GM19467 (cell line): ENCODE measurements at regions not wholly inside any gene's neighbourhood (a gene's known extent, or its start where the extent isn't known, plus 50 kb on each side); places are given as distances from the start of the nearest gene placed in this dataset.

Source experiments
- ATAC-seq: cut with Tn5 transposase; IDR thresholded peaks from one replicate; pipeline ENCODE4 v1.9.1; 2021; ENCODE audit warnings: mild to moderate bottlenecking, moderate library complexity; ENCODE audit not compliant: unreplicated experiment

DNA sequence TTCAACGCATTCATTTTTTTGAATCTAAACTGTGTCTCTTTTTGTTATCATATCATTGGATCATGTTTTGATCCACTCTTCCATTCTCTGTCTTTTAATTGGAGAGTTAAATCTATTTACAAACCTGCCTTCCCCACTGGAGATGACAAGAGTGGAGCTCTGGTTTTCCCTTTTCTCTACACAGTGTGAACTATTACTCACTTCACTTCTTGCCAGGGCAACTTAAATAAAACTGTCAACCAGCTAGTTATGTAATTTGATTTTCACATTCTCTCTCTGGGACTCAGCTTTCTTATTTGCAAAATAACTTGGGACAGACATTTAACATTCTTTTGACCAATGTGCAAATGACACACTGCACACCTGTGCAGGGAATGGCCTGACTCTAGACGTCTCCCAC lies 230.8 kb upstream of the CST7 start:
- ATAC-seq, result no peak

DNA sequence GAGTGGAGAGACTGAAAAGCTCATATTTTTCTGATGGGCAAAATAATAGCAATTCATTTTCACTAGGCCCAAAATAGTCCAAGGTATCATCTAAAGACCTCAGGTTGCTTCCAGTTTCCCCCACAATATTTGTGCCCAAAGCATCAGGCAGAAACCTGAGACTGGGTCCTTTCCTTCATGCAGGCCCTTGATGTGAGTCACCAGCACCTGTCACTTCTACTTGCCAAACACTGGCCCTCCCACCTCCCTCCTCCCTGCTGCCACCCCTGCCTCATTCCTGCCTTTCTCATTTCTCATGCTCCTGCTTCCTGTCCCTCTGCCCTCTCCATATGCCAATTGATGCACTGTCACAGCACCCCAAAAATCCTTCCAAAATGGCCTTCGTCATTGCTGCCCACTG lies 230.4 kb upstream of the CST7 start:
- ATAC-seq, result no peak

DNA sequence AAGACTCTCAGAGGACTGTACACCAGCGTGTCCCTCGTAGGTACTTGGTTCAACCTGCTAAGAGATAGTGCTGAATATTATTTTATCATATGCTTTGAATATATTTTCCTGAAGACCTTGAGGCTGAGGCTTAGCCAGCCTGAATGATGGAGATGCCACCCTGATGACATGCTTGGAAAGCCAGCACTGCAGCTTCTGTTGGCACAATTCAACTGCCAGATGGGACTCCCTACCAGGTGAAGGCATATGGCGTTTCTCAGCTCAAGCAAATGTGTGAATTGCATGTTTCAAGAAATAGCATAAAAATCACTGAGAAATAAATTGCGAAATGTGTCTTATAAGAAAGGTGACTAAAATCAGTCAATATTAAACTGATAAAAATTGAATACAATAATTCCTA lies 228.1 kb upstream of the CST7 start:
- ATAC-seq, result no peak

DNA sequence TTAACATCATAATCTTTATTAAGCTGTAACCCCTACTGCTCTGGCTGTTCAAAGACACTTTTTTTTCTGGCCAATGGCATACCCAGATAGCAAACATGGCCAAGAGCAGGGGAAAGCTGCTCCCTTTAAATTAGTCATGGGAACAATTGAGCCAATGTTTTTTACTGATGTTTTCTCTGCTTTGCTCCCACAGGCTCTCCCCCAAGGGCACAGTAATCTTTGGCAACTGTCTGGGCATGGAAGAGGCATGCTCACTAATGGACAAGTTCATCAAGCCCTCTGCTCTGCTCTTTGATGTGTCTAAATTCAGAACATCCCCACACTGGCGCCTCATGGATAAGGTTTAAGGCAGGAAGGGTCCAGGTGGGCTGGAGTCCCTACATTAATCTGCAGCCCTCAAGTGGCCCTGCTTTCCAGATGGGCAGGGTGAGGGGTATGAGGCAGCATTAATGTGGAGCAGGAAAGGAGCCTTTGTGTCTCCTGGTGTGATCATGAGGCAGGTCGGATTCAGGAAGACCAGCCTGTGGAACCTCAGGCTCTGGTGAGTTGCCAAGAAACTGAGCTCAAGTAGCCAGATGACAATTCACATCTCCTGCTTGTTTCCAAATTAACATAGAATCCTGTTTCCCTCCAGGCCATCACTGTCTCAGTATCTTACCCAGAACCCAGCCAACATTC lies 227.0 kb upstream of the CST7 start:
- no peak for ATAC-seq

DNA sequence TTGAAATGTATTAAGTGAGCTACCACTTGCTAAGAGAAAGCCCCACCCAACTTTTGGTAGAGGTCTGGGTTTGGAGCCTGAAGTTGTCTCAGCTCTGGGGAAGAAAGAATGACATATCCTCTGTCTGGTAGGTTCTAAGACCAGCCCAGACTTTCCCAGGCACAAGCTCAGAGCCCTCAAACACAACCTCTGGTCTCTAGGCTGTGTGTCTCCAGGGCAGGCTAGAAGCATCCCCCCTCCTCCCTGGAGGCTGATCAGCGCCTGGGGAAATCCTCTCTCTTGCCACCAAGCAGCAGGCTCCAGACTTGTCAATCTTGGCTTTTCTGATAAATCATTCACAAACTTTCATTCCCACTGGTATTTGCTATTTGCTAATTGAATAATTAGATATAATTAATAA lies 226.5 kb upstream of the CST7 start:
- no peak for ATAC-seq

DNA sequence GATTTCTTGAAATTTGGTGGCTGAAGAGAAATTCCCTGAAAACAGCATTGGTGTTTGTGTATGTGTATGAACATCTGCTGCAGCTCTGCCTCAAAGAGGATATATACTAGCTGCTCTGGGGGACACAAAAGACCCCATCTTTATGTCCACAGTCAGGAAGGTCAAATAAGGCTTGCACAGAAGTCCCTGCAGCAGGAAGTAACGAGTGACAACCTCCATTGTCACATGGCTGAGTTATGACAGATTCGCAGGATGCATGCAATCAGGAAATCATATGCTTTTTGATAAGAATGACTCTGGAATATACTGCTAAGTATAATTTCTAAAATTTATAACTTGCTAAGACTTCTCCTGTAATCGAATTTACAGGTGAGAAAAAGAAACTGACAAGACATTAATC lies 225.9 kb upstream of the CST7 start:
- ATAC-seq, result no peak

DNA sequence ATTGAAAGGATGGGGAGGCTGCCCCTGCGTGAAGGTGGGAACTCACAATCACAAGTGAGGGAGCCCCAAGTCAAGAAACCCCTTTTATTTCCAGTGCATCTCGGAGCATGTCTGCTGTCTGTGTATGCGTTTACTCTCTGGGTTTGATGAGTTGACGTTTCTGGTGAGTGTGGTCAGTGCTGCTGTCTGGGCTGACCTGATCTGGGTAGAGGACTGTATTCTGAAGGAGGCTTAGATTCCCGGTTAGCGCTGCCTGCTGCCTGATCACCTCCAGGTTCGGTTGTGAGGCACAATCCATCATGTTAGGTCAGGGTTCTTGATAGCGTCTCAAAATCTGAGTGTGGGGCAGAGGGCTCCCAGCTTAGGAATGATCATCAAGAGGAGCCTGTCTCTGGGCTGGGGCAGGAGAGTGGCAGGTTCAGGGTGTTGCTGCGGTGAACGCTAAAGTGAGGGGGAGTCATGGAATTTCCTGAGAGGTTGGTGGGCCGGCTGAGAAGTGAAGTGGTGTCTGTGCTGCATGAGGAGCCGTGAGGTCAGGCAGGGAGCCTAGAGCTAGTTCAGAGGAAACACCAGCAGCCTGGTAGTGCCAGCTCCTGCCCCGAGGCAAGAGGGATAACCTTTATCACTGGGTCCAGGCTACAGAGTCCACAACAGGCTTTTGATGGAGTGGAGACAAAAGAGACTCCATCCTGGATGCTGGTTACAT lies 225.3 kb upstream of the CST7 start:
- no peak for ATAC-seq

DNA sequence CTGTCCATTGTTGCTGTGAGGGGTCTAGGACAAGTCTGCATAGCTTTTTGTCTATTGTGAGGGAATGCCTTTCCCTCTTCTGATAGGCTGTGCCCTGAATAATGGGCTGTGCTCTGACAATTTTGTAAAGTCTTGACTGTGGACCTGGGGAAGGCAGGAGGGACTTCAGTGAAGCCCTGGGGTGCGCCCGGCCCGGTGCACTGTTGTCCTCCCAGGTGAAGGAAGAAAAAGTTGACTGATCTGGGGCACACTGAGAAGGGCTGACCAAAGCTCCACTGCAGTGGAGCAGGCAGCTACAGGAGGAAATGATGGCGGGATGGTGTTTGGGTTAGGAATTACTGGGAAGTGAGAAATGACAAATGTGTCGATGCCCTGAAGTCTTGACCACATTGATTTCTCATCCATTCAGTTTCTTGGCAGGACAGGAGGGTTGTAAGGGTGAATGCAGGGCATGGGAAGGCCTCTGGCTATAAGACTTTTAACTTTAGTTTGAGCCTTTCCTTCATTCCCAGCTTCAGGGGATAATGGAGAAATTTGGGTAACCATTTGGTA lies 224.0 kb upstream of the CST7 start:
- no peak for ATAC-seq

DNA sequence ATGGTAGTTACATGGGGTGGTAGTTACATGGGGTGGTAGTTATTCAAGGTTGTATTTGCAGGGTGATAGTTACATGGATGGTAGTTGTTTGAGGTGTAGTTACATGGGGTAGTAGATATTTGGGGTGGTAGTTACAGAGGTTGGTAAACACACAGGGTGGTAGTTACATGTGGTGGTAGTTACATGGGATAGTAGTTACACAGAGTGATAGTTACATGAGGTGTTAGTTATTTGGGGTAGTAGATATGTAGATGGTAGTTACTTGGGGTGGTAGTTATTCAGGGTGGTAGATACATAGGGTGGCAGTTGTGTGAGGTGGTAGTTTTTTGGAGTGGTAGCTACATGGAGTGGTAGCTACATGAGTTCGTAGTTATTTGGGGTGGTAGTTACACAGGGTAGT lies 221.3 kb upstream of the CST7 start:
- ATAC-seq, result no peak

DNA sequence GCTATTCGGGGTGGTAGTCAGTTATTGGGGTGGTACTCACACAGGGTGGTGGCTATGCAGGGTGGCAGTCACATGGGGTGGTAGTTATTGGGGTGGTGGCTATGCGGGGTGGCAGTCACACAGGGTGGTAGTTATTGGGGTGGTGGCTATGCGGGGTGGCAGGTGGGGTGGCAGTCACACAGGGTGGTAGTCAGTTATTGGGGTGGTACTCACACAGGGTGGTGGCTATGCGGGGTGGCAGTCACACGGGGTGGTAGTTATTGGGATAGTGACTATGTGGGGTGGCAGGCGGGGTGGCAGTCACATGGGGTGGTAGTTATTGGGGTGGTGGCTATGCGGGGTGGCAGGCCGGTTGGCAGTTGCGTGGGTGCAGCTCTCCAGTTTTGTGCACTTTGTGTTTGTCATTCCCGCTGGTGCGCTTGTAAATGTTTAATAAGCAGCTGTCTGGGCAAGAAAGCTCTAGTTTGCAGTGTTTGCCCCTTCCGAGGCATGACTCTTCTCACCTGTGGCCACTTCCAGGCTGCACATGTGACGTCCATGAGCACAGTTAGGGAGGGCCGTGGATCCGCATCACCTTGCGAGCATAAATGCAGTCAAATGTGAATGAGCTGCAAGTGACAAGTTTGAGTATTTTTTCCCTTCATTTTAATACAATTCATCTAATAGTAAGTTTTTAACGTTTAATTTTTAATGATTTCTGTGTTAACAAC lies 219.0 kb upstream of the CST7 start:
- ATAC-seq, result no peak

DNA sequence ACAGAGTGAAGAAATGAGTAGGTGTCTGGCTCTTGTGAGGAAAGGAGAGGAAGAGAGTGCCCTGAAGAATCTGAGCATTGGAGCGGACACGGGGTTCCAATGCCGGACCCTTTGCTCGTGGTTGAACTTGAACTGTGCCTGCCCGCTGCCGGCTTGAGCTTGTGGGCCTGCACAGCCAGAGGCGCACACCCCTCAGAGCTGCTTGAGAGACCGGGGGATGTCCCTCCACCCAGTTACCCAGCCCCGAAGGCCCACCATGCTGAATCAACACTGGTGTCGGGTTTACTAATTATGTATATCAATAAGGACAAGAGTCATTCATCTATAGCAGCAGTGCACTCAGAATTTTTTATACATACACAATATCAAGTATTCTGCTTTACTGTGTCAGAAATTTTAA lies 218.3 kb upstream of the CST7 start:
- no peak for ATAC-seq

DNA sequence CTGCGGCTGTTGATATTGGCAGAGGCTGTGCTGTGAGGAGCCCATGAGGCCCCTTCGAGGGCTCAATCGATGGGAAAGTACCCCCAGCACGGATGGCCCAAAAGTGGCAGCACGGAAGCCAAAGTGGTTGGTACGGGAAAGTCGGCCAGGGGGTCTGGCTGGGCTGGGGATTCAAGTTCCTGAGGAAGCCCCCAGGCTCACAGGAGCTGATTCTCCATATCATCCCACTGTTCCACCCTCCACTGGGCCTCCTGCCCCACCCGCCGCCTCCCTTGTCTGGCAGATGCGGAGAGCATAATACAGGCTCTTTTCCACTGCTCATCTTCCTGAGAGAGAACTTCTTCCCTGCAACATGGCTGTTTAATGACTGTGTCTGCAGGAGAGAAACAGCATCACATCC lies 217.8 kb upstream of the CST7 start:
- no peak for ATAC-seq

DNA sequence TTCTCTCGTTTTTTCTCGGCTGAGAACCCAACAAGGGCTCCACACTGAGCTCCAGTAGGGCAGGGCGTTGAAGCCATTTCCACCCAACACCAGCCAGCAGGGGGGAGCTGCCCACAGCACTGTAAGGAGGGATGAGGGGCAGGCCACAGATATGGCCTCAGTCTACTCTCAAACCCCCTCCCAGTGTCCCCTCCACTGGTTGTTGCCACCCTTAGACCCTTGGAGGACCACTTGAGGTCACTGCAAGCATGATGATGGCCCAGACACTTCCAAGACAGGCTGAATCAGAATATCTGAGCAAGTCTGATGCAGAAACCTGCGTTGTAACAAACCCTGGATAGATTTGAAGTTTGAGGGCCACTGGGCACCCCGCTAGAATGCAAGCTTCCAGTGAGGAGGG lies 217.0 kb upstream of the CST7 start:
- no peak for ATAC-seq

DNA sequence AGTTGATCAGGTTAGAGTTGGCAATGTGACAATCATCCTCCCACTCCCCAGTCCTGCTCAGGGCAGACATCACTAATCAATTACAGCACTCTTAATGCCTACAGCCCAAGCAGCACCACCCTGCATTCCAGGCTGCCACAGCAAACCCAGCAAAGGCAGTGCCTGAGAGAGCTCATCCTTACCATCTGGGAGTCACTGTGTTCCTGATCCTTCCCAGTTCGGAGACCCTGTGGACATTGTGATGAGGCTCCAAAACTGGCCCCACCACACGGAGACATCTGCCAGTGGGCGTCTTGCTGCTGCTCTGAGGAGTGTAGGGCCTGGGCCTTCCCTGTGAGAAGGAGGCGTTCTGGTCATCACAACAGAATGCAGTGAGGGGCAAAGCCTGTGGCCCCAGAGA lies 216.5 kb upstream of the CST7 start:
- no peak for ATAC-seq

DNA sequence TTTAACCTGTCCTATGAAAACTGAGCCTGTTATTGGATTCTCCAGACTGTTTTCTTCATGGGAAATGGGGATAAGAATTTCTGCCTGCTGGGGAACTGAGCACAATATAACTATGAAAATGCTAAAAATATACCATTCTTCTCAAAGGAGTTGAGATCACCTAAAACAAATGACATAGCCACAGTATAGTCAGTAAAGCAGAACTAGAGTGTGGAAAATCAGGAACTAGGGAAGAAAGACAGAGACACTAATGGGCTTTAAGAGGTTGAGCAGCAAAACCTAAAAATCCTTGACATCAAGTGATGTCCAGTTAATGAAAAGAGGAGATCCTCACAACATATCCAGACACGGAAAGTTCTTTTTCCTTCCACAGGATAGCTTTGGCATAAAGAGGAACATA lies 215.7 kb upstream of the CST7 start:
- no peak for ATAC-seq

DNA sequence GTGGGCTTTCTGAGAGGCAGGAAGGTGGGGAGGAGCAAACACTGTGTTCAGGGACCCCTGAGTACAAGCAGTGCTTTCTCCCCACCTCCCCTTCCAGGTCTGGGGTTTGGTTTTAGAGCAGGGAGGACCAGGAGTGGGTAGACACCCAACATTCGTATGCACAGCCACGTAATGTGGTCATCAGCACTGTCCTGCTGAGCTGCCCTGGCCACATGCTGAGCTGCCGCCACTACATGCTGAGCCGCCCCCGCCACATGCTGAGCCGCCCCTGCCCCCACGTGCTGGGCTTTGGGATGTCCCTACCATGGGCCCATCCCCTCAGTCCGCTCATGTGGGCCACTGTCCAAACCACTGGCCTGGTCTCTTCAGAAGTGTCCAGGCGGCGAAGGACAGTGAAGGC lies 214.9 kb upstream of the CST7 start:
- ATAC-seq, result no peak

DNA sequence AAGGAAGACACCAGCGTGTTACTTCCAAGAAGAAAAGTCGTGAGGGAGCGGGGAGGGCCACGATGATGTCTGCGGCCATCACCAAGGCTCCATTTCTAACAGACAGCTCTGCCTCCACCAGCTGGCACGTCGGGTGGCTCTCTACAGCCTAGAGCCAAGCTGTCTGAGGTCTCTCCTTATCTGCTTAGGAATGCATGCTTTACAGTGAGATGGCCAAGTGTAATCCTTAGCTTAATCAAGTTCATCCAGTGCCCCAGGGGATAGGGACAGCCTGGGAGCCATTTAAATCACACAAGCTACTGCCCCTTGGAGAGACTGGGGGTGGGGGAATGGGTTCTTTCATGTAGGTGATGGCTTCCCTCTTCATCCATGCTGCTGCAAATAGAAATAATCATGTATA lies 213.8 kb upstream of the CST7 start:
- no peak for ATAC-seq

DNA sequence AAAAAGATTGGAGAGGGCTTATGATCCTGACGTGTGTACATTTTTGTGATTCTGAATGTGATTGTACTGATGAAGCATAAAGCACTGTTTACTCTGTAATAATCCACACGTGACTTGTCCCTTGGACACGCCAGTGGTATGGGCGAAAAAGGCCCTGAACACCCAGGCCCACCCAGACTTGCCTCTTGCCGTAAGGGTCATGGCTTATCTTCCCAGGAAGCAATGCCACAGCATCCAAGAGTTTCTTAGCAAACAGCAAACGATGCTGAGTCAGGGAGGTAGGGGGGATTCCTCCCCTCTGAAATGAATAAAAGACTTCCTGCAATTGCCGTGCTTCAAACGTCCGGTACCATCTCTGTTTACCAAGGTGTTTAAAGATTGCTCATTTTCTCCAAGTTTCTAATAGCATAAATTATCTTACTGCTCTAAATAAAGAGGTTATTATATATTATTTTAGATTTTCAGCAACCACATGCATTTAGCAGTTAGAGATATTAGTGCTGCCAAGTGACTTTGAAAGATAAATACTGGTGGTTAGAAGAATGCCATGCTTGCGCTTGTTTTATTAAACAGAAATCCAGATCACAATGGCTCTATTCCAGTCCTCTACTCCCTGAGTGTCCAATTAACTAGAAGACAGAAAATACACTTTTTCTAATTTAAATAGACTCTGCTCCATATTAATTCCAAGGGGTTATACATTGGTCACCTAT lies 212.8 kb upstream of the CST7 start:
- ATAC-seq, result no peak

DNA sequence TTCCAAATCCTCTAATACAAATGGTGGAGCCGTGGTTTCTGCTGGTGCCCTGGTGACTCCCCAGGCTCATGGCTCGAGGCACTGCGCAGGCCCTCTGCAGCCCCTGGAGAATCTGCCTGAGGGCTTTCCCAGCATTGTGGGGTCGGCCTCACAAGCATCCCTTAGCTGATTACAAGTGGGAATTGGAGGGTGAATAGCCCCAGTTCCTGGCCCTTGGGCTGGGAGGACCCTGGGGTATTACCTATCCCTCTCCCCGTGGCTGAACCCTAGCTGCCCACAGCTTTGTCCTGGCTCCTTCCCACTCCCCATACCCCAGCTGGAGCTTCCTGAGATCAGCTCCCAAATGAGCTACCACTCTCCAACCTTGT lies 212.2 kb upstream of the CST7 start:
- ATAC-seq, result no peak

DNA sequence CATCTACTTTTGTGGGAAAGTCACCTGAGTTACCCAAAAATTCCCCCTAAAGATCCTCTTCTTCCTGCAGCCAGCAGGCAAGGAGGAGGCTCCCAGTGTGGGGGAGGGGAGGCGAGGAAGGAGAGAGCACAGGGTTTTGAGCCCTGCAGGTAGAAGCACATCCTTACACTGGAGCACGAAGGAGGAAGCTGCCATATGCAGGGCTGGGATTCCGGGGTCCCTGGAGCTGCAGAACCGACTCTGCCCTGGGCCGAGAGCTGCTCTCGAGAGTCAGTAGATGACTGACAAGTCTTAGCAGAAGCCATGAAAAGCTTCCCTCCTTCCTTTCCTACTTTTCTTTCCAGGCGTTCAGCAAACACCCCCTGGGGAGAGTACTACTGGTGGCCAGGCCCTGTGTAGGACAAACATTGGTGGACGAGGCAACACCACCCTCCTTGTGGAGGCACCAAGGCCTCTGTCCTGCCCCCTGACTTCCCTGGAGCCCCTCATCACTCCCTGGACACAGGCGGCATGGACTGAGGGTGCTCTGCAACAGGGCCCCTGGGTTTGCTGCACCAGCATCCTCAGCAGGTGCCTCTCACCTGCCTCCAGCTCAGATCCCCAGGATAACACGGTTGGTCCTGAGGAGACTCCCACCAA lies 211.7 kb upstream of the CST7 start:
- ATAC-seq, result no peak
